GM13977 (cell line): ENCODE measurements at regions not wholly inside any gene's neighbourhood (a gene's known extent, or its start where the extent isn't known, plus 50 kb on each side); places are given as distances from the start of the nearest gene placed in this dataset.

Source experiments
- DNase-seq: peaks from one replicate; pipeline ENCODE4 v3.0.0; 2012; ENCODE audit warnings: low spot score
- in situ Hi-C: fragments of 300-500 bp; cut with MboI; formaldehyde crosslinking; loops from one replicate; pipeline ENCODE4 v1.12.0; 2022; ENCODE audit warnings: low sequenced_read_pairs, low pct_unique_long_range_greater_than_20kb, mixed read lengths, inconsistent platforms; ENCODE audit not compliant: unreplicated experiment
- TF ChIP-seq, protein P1 (sequence below): IDR thresholded peaks from 2 replicates; pipeline ENCODE4 v1.5.1; 2012; ENCODE audit warnings: mild to moderate bottlenecking, control low read depth; ENCODE audit not compliant: insufficient read depth; ENCODE audit errors: extremely low read depth, missing control alignments

DNA sequence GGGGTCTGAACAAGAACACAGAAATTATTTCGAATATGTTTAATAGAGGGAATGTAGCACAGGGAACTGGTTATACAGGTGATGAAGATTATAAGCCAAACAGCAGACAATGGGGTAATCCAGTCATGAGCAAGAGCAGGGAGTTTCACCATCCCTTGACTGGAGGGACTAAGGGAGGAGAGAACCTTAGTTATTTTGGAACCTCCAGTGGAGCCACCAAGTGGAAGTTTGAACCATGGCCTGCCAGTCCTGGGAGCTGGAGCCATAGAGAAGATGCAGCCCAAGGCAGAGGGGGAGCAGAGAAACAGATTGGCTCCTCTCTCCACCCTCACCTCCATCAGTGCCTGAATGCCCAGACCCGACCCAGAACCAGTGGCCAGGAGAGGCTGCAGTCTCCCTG lies 264.6 kb upstream of the RASGEF1B start:
- in situ Hi-C loops = no loop called here
- TF ChIP-seq, protein P1, sequence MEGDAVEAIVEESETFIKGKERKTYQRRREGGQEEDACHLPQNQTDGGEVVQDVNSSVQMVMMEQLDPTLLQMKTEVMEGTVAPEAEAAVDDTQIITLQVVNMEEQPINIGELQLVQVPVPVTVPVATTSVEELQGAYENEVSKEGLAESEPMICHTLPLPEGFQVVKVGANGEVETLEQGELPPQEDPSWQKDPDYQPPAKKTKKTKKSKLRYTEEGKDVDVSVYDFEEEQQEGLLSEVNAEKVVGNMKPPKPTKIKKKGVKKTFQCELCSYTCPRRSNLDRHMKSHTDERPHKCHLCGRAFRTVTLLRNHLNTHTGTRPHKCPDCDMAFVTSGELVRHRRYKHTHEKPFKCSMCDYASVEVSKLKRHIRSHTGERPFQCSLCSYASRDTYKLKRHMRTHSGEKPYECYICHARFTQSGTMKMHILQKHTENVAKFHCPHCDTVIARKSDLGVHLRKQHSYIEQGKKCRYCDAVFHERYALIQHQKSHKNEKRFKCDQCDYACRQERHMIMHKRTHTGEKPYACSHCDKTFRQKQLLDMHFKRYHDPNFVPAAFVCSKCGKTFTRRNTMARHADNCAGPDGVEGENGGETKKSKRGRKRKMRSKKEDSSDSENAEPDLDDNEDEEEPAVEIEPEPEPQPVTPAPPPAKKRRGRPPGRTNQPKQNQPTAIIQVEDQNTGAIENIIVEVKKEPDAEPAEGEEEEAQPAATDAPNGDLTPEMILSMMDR = no peak
- DNase-seq = no peak

DNA sequence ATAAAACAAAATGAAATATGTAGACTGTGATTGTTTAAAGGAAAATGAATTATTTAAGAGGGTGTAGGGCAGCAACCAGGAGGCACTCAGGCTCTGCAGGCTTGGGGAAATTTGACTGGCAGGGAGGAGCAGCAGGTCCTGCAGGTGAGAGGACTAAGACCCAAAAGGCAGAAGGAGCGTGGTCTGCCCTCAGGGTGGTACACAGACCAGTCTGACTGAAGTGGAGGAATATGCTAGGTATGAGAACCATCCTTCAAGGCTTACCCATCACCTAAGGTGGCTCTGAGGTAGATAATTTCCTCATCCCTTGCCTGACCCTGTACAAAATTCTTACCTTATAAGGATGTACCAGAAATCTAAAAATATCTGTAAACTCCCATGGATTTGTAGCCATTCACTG lies 261.3 kb upstream of the RASGEF1B start:
- in situ Hi-C loops = no loop called here
- DNase-seq = no peak
- TF ChIP-seq, protein P1 = no peak

DNA sequence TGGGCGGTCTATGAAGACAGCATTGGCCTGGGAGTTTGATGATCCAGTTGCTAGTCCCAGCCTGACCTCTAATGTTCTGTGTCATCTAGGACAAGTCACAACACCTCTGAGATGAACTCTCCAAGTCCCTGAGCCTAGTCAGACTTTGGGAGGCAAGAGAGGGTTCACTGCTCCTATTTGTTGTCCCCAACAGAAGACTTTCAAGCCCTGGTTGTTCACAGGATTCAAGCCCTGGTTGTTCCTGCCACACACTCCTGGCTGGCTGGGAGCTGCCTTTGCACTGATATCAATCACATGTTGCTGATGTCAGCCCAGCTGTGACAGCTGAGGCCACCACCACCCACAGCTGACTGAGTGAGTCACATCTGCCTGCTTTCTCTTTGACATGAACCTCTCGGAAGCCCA lies 253.2 kb upstream of the RASGEF1B start:
- in situ Hi-C loops = no loop called here
- TF ChIP-seq, protein P1 = no peak
- DNase-seq = no peak

DNA sequence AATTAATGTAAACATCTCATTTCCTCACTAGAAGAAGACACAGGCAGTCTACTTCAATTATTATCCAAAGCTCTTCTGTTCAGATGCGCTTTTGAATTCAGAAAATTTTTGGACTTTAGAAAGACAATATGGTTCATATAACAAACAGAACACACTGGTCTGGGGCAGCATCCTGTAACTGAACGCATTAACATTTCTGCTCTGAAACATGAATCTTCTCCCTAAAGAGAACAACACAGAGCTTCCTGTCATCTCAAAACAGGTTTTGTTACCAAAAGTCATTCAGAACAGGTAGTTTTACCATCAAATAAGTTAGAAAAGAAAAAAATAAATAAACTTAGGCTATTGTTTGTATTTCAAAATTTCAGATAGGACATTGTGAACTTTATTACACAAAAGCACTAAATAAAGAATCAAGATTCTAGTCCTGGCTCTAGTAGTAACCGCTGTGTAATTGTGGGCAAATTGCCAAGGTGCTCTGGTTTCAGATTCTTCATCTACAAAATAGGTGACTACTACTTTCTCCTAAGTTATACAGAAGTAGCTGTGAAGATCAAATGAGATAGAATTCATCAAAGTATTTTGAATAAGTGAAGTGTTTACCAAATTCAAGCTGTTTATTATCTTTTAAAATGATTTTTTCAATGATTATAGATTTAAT lies 252.3 kb upstream of the RASGEF1B start:
- in situ Hi-C loops = no loop called here
- TF ChIP-seq, protein P1 = no peak
- DNase-seq = no peak

DNA sequence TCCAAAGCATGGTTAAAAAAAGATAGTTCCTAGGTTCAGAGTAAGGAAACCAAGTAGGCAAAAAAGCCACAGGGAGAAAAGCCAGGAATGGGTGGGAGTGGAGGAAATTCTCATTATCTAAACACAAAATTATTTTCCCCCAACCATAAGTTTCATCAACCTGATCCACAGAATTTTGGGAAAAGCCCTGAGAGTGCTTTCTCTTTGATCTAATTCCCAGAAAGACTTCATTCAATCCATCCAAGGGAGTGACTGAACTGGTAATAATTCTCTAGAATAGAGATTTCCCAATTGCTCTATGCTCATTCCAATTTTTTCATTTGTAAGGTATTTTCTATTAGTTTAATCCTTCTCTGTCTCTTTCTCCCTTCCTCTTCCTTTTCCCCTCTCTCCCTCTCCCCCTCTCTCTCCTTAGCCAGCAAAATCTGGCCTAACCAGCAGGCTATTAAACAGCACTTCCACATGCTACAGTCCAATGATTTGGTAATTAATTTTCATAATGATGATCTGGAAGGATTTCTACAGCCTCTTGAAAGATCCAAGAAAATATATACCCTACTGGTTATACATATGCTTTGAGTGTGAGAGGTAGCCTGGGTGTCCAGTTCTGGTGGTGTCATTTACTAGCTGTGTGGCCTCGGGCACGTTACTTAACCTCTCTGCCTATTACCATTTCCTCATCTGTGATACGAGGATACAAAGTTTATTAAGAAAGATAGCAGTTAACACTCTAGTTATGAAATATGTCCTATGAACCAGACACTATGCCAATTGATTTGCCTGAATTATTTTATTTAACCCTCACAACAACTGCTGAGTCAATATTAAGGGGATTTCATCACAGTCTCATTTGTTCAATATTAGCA lies 251.5 kb upstream of the RASGEF1B start:
- TF ChIP-seq, protein P1 = no peak
- no peak for DNase-seq
- in situ Hi-C loops = no loop called here

DNA sequence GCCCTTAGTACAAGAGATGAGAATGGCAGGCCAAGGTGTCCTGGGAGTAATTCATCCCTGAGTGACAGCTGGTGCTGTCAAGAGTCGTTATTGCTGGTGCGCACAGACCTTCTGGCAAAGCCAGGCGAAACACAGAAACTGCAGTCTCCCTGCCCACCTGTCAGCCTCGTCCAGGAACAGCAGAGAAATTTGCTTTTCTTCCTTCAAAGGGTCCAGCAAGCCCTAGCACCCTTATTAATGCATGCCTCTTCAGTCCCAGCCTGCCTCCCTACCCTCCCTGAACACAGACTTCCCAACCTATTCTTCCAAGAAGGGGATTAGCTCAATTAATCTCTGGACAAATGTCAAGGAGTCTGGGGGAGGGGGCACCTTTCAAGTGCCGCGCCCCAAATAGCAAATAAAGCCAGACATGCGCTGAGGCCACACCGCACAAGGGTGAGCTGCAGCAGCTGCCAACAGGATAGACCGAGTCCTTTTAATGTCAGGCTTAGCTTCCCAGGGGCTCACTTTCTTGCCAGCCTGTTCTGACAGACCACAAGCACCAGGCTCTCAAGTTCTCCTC lies 250.7 kb upstream of the RASGEF1B start:
- in situ Hi-C loops = no loop called here
- TF ChIP-seq, protein P1 = no peak
- no peak for DNase-seq
